ENCODE measurements at regions not wholly inside any gene's neighbourhood (a gene's known extent, or its start where the extent isn't known, plus 50 kb on each side); places are given as distances from the start of the nearest gene placed in this dataset.

GRCh38 chr16:61391896-61392295 lies 644.3 kb downstream of the CDH8 start:
- no peaks in the 10 kb centered on the region for H3K4me1 ChIP-seq (replicated peaks; ENCODE audit: insufficient read depth)
- intact Hi-C loops (cut with micrococcal nuclease; ENCODE audit: unreplicated experiment) = no loop called here
- no peak overlapping the region for H2AFZ ChIP-seq
- H3K4me2 ChIP-seq = no peak overlapping the region
- no peaks in the 10 kb centered on the region for H3K36me3 ChIP-seq (ENCODE audit: low read depth)
- no peak for DNase-seq
- H3K9me3 ChIP-seq (ENCODE audit: insufficient read depth, low read depth) = no peaks in the 10 kb centered on the region
- H3K9me2 ChIP-seq (ENCODE audit: insufficient read depth) = no peaks in the 10 kb centered on the region
- no peaks in the 10 kb centered on the region for H3F3A ChIP-seq (ENCODE audit: insufficient read depth, low read depth)
- BruUV-seq (replicated peaks) = no TSS peak
- H3K27ac ChIP-seq = no peak overlapping the region
- H3K4me3 ChIP-seq = no peak overlapping the region
- ChIA-PET POLR2A (ENCODE audit: unreplicated experiment) (no interaction called here), CTCF (no interaction called here)
- TF ChIP-seq, protein P1, sequence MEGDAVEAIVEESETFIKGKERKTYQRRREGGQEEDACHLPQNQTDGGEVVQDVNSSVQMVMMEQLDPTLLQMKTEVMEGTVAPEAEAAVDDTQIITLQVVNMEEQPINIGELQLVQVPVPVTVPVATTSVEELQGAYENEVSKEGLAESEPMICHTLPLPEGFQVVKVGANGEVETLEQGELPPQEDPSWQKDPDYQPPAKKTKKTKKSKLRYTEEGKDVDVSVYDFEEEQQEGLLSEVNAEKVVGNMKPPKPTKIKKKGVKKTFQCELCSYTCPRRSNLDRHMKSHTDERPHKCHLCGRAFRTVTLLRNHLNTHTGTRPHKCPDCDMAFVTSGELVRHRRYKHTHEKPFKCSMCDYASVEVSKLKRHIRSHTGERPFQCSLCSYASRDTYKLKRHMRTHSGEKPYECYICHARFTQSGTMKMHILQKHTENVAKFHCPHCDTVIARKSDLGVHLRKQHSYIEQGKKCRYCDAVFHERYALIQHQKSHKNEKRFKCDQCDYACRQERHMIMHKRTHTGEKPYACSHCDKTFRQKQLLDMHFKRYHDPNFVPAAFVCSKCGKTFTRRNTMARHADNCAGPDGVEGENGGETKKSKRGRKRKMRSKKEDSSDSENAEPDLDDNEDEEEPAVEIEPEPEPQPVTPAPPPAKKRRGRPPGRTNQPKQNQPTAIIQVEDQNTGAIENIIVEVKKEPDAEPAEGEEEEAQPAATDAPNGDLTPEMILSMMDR (conservative IDR thresholded peaks at IDR 0.05) = no peak
- TF ChIP-seq EZH2 (IDR thresholded peaks at IDR 0.05; ENCODE audit: low read depth) = no peak
- no peaks in the 10 kb centered on the region for H3K27me3 ChIP-seq (ENCODE audit: insufficient read depth, low read depth)
- no peaks in the 10 kb centered on the region for H3K79me2 ChIP-seq (ENCODE audit: low read depth)
- no peaks in the 10 kb centered on the region for H4K20me1 ChIP-seq (ENCODE audit: insufficient read depth)

DNA sequence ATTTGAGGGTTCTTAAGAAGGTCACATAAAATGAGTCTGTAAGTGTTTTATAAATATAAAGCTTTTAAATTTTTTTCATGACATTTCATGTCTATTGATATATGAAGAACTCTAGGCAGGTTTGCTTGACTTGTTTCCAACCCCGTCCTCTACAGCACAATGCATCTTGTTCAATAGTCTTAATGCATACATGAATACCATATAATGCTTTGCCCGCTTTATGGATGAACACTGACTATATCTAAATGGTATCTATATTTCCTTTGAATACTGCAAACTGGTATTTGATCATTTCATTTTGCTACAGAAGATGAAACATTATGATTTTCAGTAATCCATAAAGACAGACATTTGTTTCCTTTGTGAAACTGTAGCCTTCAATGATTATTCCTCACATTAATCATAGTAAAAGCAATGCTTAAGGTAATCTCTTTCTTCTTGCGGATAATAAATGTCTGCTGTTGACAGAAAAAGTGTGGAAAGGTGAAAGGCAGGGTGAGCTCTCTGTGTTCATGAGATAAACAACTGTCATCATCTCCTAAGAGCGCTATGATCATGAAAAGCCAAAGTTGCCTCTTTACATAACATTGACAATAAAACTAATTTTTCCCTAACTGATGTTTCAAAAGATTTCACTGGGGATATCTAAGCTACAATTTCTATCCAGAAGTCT lies 645.1 kb downstream of the CDH8 start:
- Histone ChIP-seq H3K36me3 (ENCODE audit: low read depth) (no peaks in the 10 kb centered on the region), H3K4me3 (no peak overlapping the region), H2AFZ (no peak overlapping the region), H3K27ac (no peak overlapping the region), H3K27me3 (ENCODE audit: insufficient read depth, low read depth) (no peaks in the 10 kb centered on the region), H3K79me2 (ENCODE audit: low read depth) (no peaks in the 10 kb centered on the region), H3K9me2 (ENCODE audit: insufficient read depth) (no peaks in the 10 kb centered on the region), H3K9me3 (ENCODE audit: insufficient read depth, low read depth) (no peaks in the 10 kb centered on the region), H3K4me2 (no peak overlapping the region), H4K20me1 (ENCODE audit: insufficient read depth) (no peaks in the 10 kb centered on the region), H3K4me1 (replicated peaks; ENCODE audit: insufficient read depth) (no peaks in the 10 kb centered on the region), H3F3A (ENCODE audit: insufficient read depth, low read depth) (no peaks in the 10 kb centered on the region)
- no TSS peak for BruUV-seq (replicated peaks)
- no peak for DNase-seq
- ChIA-PET CTCF (no interaction called here), POLR2A (ENCODE audit: unreplicated experiment) (no interaction called here)
- no peak for TF ChIP-seq EZH2 (IDR thresholded peaks at IDR 0.05; ENCODE audit: low read depth)
- TF ChIP-seq, protein P1 (conservative IDR thresholded peaks at IDR 0.05) = no peak
- intact Hi-C loops (cut with micrococcal nuclease; ENCODE audit: unreplicated experiment) = no loop called here

DNA sequence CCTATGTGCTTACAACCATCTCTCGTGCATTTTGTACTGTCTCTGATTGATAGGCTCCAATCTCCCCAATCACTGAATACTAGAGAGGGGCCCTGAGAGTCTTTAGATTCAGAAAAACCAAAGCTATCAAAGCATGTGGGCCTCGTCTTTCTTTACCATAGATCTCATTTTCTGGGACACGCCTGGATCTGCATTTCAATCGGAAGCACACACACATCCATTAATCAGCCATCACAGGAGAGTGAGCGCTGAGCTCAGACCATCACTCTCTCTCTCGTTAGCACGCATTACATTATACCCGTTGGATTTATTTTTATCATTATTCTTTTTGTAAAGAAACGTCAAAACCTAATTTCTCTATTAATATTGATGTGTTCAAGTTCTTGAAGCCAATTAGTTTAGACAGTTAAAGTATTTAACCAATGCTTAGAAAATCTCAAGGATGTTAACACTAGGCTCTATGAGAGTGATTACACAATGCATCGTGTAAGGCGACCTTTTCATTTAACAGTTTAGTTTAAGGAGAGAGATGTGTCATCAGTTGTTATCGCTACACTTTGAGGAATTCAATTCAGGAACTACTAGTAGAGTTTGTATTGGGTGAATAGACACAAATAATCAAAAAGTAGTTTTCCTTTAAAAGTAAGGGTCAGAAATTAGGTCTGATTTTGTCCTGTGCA lies 650.7 kb downstream of the CDH8 start:
- DNase-seq = no peak
- Histone ChIP-seq H3K4me3 (no peak overlapping the region), H3K27me3 (ENCODE audit: insufficient read depth, low read depth) (no peaks in the 10 kb centered on the region), H4K20me1 (ENCODE audit: insufficient read depth) (no peaks in the 10 kb centered on the region), H3K4me1 (replicated peaks; ENCODE audit: insufficient read depth) (no peaks in the 10 kb centered on the region), H3K4me2 (no peak overlapping the region), H3F3A (ENCODE audit: insufficient read depth, low read depth) (no peaks in the 10 kb centered on the region), H3K79me2 (ENCODE audit: low read depth) (no peaks in the 10 kb centered on the region), H2AFZ (no peak overlapping the region), H3K9me2 (ENCODE audit: insufficient read depth) (no peaks in the 10 kb centered on the region), H3K27ac (no peak overlapping the region), H3K36me3 (ENCODE audit: low read depth) (no peaks in the 10 kb centered on the region), H3K9me3 (ENCODE audit: insufficient read depth, low read depth) (no peaks in the 10 kb centered on the region)
- BruUV-seq (replicated peaks) = no TSS peak
- POLR2A ChIA-PET (ENCODE audit: unreplicated experiment) = no interaction called here
- TF ChIP-seq EZH2 (IDR thresholded peaks at IDR 0.05; ENCODE audit: low read depth) = no peak
- TF ChIP-seq, protein P1 (conservative IDR thresholded peaks at IDR 0.05) = no peak
- CTCF ChIA-PET = no interaction called here
- intact Hi-C loops (cut with micrococcal nuclease; ENCODE audit: unreplicated experiment) = no loop called here

Measured in PC-9 (cell line).